H1 (cell line): ENCODE measurements at regions not wholly inside any gene's neighbourhood (a gene's known extent, or its start where the extent isn't known, plus 50 kb on each side); places are given as distances from the start of the nearest gene placed in this dataset.

Source experiments
- POLR2A ChIP-seq, 2 experiments: IDR thresholded peaks; 1 replicate in 1 of 2; 2 replicates in 1 of 2; pipeline ENCODE4 v1.6.1; 2011; ENCODE audit warnings: low read depth in 2 of 2, low read length in 2 of 2, mild to moderate bottlenecking in 2 of 2; ENCODE audit errors: control extremely low read depth in 1 of 2
- RBBP5 ChIP-seq: IDR thresholded peaks from 2 replicates; pipeline ENCODE4 v1.7.1; 2012; ENCODE audit warnings: low read depth, mild to moderate bottlenecking, inconsistent platforms, low read length, moderate library complexity, borderline replicate concordance

DNA sequence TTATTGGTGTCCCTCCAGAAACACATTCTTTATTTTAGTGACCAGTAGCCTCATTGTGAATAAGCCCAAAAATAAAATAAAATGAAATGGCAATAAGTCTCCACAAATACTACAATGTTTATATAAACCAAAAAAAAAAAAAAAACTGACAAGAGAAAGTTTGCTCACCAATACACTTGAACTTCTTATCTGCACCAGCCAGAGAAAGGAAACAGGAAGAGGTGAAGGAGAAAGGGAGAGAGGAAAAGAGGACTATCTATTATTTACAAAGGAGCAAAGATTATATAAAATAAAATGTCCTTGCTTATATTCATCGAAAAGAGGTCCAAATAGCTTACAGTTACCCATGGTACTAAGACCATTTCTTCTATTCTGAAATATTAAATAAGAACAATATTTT is 176.4 kb upstream of the CCNG1 start (continued):
- TF ChIP-seq POLR2A (IDR thresholded peaks at IDR 0.05; ENCODE audit: control extremely low read depth in 1 of 2, low read depth in 2 of 2, low read length in 2 of 2) (no peak), RBBP5 (no peak)
